ENCODE measurements at regions not wholly inside any gene's neighbourhood (a gene's known extent, or its start where the extent isn't known, plus 50 kb on each side); places are given as distances from the start of the nearest gene placed in this dataset.
"Not testable (repeated sequence)": the region's sequence is repeated elsewhere in the genome, so short reads cannot be mapped to it uniquely, and the experiment has no call there.

- TF ChIP-seq SMC3 (conservative IDR thresholded peaks at IDR 0.05; ENCODE audit: poor library complexity): no peak
- TF ChIP-seq EZH2 (IDR thresholded peaks at IDR 0.05; ENCODE audit: borderline replicate concordance, insufficient read depth, low read length, poor library complexity, severe bottlenecking): no peak
- TF ChIP-seq EP300 (conservative IDR thresholded peaks at IDR 0.05; ENCODE audit: poor library complexity, severe bottlenecking): no peak
- H3K27me3 ChIP-seq (ENCODE audit: insufficient read depth, low read depth, low read length): no peaks in the 10 kb centered on the region
- H3K9ac ChIP-seq (ENCODE audit: low read length): no peak overlapping the region
- no peaks in the 10 kb centered on the region for H3K79me2 ChIP-seq (replicated peaks; ENCODE audit: insufficient read depth, low read length)
- no peaks in the 10 kb centered on the region for H3F3A ChIP-seq (ENCODE audit: insufficient read depth, low read length, poor library complexity, severe bottlenecking)
- no peaks in the 10 kb centered on the region for H4K20me1 ChIP-seq (ENCODE audit: insufficient read depth)
- H3K9me2 ChIP-seq (ENCODE audit: insufficient read depth, low read length): no peaks in the 10 kb centered on the region
- no peak overlapping the region for H3K4me2 ChIP-seq (ENCODE audit: low read length)
- H3K9me3 ChIP-seq (ENCODE audit: low read length): no peaks in the 10 kb centered on the region
- no peak overlapping the region for H3K27ac ChIP-seq (ENCODE audit: low read length)
- no peak overlapping the region for H3K4me3 ChIP-seq (ENCODE audit: low read length)
- H2AFZ ChIP-seq (ENCODE audit: low read depth, low read length): no peak overlapping the region
- H3K36me3 ChIP-seq (ENCODE audit: insufficient read depth, low read length): no peaks in the 10 kb centered on the region
These were observed 823.1 kb downstream of the EPHA4 start for GRCh38 chr2:220748875-220749479.

DNA sequence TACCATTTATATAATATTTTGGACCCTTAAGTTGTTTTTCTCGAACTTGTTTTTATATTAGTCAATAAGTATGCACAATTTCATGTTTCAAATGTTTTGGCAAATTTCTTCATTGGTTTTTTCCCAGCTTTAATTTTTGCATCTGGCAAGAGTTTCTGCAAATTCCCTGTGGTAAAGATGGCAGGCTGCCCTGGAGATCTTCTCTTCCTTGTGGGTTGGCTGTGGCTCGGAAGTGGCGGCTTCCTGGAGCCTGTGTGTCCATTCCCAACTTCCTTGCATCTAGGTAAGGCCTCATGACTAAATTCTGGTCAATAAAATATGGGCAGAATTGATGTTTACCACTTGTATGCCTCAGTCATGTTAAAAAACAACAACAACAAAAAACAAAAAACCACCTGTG lies 818.6 kb downstream of the EPHA4 start:
- no peaks in the 10 kb centered on the region for H3K9me2 ChIP-seq (ENCODE audit: insufficient read depth, low read length)
- H3K79me2 ChIP-seq (replicated peaks; ENCODE audit: insufficient read depth, low read length): no peaks in the 10 kb centered on the region
- no peak overlapping the region for H3K4me3 ChIP-seq (ENCODE audit: low read length)
- no peak overlapping the region for H3K9ac ChIP-seq (ENCODE audit: low read length)
- H2AFZ ChIP-seq (ENCODE audit: low read depth, low read length): no peak overlapping the region
- H3F3A ChIP-seq (ENCODE audit: insufficient read depth, low read length, poor library complexity, severe bottlenecking): no peaks in the 10 kb centered on the region
- H3K27me3 ChIP-seq (ENCODE audit: insufficient read depth, low read depth, low read length): no peaks in the 10 kb centered on the region
- no peak for TF ChIP-seq RAD21 (conservative IDR thresholded peaks at IDR 0.05)
- no peak for TF ChIP-seq EZH2 (IDR thresholded peaks at IDR 0.05; ENCODE audit: borderline replicate concordance, insufficient read depth, low read length, poor library complexity, severe bottlenecking)
- no peak for TF ChIP-seq POLR2AphosphoS5 (IDR thresholded peaks at IDR 0.05)
- no peak for TF ChIP-seq MXI1 (conservative IDR thresholded peaks at IDR 0.05; ENCODE audit: poor library complexity, severe bottlenecking)
- TF ChIP-seq EP300 (conservative IDR thresholded peaks at IDR 0.05; ENCODE audit: poor library complexity, severe bottlenecking): no peak
- H3K9me3 ChIP-seq (ENCODE audit: low read length): no peaks in the 10 kb centered on the region
- no peaks in the 10 kb centered on the region for H3K36me3 ChIP-seq (ENCODE audit: insufficient read depth, low read length)
- no peak overlapping the region for H3K4me2 ChIP-seq (ENCODE audit: low read length)
- no peak overlapping the region for H3K27ac ChIP-seq (ENCODE audit: low read length)
- H4K20me1 ChIP-seq (ENCODE audit: insufficient read depth): no peaks in the 10 kb centered on the region

DNA sequence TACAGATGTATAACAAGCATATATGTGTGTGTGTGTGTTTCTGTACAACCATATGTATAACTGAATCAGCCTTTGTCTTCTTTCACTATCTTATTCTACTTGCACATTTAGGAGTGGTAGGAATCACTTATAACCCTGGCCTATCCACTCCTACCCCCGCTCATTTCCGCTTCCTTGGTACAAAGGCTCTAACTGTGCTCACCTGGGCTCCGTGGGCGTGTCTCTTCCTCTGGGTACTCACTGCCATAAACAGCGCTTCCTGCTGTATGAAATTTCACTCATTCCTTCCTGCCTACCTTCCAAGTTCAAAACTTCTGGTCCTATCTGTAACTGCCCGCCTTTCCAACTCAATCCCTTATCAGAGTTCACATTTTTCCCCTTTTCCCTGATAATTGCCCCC lies 815.5 kb downstream of the EPHA4 start:
- Histone ChIP-seq H3K79me2 (replicated peaks; ENCODE audit: insufficient read depth, low read length) (no peaks in the 10 kb centered on the region), H3K9ac (ENCODE audit: low read length) (no peak overlapping the region), H4K20me1 (ENCODE audit: insufficient read depth) (no peaks in the 10 kb centered on the region), H3K9me2 (ENCODE audit: insufficient read depth, low read length) (no peaks in the 10 kb centered on the region), H3K27me3 (ENCODE audit: insufficient read depth, low read depth, low read length) (no peaks in the 10 kb centered on the region), H3K4me3 (ENCODE audit: low read length) (no peak overlapping the region), H3K9me3 (ENCODE audit: low read length) (no peaks in the 10 kb centered on the region), H3K4me2 (ENCODE audit: low read length) (no peak overlapping the region), H2AFZ (ENCODE audit: low read depth, low read length) (no peak overlapping the region), H3K36me3 (ENCODE audit: insufficient read depth, low read length) (no peaks in the 10 kb centered on the region), H3K27ac (ENCODE audit: low read length) (no peak overlapping the region), H3F3A (ENCODE audit: insufficient read depth, low read length, poor library complexity, severe bottlenecking) (no peaks in the 10 kb centered on the region)
- TF ChIP-seq TAF1 (IDR thresholded peaks at IDR 0.05; ENCODE audit: low read depth): no peak
- TF ChIP-seq RAD21 (conservative IDR thresholded peaks at IDR 0.05): no peak
- TF ChIP-seq EZH2 (IDR thresholded peaks at IDR 0.05; ENCODE audit: borderline replicate concordance, insufficient read depth, low read length, poor library complexity, severe bottlenecking): no peak
- TF ChIP-seq REST (IDR thresholded peaks at IDR 0.05; ENCODE audit: borderline replicate concordance): no peak
- TF ChIP-seq SMC3 (conservative IDR thresholded peaks at IDR 0.05; ENCODE audit: poor library complexity): no peak

DNA sequence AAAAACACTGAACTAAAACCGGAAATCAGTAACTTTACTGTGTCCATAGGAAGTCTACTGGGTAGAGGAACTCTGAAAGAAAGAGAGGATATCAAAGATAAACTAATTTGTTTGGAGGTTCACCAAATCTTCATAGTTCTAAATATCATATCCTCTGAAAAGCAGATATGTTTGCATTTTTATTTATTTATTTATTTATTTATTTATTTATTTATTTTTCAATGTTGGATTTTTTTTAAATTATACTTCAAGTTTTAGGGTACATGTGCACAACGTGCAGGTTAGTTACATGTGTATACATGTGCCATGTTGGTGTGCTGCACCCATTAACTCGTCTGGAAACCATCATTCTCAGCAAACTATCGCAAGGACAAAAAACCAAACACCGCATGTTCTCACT lies 813.7 kb downstream of the EPHA4 start:
- not testable (repeated sequence) for H3K9me2 ChIP-seq (ENCODE audit: insufficient read depth, low read length); H3K79me2 ChIP-seq (replicated peaks; ENCODE audit: insufficient read depth, low read length); H2AFZ ChIP-seq (ENCODE audit: low read depth, low read length); H3K27ac ChIP-seq (ENCODE audit: low read length); H3K27me3 ChIP-seq (ENCODE audit: insufficient read depth, low read depth, low read length); H3K9me3 ChIP-seq (ENCODE audit: low read length); H3K4me3 ChIP-seq (ENCODE audit: low read length); H3F3A ChIP-seq (ENCODE audit: insufficient read depth, low read length, poor library complexity, severe bottlenecking); H3K36me3 ChIP-seq (ENCODE audit: insufficient read depth, low read length); H3K4me2 ChIP-seq (ENCODE audit: low read length); H3K9ac ChIP-seq (ENCODE audit: low read length); H4K20me1 ChIP-seq (ENCODE audit: insufficient read depth)
